HG03196 (cell line): ENCODE measurements at regions not wholly inside any gene's neighbourhood (a gene's known extent, or its start where the extent isn't known, plus 50 kb on each side); places are given as distances from the start of the nearest gene placed in this dataset.
"Not testable (repeated sequence)": the region's sequence is repeated elsewhere in the genome, so short reads cannot be mapped to it uniquely, and the experiment has no call there.

Experiments
- ATAC-seq: cut with Tn5 transposase; IDR thresholded peaks from one replicate; pipeline ENCODE4 v1.9.1; 2021; ENCODE audit not compliant: unreplicated experiment

DNA sequence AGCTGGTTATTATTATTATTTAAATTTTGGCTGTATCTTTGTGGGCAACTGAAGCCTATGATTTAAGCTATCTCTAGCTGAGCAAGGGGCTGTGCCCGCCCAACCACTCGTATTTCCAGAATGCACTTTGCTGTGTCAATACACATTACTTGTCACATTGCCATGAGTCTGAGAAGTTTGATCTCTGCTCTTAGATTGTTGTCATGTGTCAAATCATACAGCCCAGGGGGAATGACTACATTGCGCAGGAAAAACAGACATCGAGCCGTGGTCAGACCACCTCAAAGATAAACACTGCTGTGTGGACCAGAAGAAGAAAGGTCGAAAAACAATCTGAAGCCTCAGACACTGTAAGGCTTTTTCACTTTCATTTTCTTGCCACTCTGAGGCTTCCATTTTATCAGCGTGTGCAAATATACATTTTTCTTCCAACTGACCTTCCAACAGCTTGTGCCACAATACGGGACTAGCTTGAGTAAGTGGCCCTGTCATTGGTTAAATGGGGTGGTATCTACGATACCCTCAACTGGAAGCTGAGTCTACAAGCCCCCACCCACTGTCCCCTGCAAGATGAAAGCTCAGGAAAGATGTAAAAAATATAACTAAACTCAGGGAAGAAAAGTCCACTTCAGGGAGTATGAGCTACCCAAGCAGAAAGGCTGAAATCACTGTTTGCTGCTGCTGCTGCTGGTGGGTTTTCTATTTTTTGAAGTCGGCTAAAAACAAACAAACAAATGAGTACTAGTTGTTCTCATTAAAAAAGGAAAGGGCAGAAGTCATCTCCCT, 603.0 kb downstream of the BNC2 start:
- ATAC-seq: no peak

- no peak for ATAC-seq
Measured at GRCh38 chr9:16268067-16268881, 602.2 kb downstream of the BNC2 start.

DNA sequence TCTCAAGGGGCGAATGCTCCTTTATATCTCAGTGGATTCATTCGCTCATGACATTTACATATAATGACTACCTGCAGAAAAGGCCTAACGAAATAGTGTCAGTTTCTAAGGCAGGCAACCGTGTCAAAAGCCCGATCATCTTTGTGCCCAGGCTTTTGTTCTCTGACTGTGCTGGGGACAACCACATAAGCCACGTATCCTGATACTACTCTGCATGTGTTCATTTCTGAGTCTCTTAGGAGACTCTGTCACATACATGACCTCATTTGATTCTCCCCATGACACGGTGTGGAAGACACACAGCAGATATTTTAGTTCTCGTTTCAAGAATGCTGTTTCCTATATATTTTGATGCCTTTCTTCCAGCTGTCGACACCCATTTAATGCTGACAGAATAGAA, 598.5 kb downstream of the BNC2 start:
- no peak for ATAC-seq

DNA sequence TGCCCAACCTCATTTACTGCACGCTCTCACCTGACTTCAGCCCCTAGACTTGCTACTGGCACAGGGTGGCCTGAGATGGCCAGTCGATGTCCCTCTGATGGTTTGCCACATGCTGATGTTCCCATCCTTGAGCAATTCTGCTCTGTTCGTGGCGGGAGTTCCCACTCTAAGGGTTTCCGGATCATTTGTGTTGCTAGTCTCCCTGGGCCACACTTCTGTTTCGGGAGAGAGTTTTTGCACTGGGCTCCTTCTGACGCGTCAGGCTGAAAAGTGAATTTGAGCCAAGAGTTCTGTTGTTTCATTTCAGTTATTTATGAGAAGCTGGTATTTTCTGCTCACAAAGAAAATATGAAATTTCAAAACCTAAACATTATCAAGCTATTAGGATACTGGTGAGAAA, 597.7 kb downstream of the BNC2 start:
- no peak for ATAC-seq

DNA sequence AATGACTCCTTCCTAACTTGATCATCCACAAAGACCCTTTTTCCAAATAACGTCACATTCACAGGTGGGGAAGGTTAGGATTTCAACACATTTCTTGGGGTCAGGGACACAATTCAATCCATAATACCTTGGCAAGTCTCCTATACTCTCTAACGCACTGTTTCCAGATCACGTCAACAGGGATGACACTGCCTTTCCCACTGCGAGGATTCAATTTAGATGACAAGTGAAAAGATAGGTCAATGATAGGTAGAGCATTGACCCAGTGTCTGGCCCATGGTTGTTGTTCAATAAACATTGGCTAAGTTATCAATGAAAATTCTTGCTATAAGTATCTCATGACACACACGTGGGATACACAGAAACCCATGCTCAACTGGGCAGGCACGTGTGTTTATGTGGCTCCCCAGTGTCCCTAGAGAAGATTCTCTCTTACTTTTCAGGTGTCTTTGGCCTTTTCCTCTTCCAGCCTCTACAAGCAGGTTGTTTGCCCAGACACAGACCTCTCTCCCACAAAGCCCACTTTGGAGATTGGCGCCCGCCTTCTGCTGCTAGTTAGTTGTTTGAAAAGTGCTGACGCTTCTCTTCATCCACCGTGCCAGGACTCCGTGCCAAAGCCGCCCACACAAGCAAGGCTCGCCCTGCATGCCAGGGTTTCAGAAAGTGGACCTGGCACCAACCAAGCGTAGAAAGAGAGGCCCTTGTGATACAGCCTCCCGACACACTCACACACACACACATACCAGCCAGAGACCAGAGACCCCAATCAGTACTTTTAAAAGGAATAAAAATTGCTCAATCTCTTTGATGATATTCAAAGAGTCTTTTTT, 594.5 kb downstream of the BNC2 start:
- no peak for ATAC-seq

GRCh38 chr9:16276866-16277265, 593.6 kb downstream of the BNC2 start:
- ATAC-seq: no peak

DNA sequence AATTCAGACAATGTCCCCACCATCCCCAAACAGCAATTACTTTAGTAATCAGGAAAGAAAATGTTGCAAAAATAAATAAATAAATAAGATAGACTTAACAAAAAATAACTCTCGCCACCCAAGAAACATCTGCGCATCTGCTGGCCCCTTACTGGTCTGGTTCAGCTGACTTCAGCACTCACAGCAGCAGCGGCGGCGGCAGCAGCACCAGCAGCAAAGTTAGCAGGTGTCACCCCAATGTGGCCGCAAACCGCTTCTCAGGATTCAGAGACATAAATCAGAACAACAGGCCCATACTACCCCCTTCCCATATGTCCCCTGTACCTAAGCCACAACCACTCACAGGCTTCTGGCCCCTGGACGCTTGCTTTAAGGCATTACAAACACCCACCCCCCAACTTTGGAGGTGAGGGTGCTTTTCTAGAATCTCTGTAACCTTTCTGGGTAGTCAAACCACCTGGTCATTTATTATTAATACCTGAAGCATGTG, 593.0 kb downstream of the BNC2 start:
- ATAC-seq: no peak

DNA sequence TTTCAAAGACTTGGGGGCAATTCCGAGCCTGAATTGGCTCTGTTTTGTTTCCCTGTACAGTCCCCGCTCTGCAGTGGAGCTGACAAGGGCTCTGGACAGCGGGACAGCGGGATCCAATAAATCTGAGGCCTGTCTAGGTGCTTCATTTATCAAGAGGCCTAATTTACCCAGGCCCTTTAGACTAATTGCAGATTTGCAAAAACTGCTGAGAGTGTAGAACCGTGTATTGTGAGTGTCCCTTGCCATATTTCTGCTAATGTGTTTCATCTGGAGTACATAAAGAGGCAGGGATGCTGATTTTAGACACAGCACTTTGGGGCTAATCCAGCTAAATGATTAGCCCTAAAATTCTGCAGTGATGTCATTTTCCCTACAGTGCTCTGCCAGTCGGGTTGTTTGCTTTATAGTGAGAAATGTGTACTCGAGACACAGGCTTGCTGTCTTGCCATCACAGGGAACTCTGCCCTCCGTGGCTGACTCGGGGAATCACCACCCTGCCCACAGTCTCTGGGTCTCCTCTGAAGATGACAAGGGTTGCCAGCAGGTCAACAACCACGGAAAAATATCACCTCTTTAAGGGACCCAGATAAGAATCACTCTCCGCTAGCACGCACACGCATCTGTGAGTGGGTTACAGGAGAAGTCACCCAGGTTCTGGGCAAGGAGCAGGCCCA, 592.0 kb downstream of the BNC2 start:
- ATAC-seq: no peak

GRCh38 chr9:16281707-16282106, 588.8 kb downstream of the BNC2 start:
- no peak for ATAC-seq

GRCh38 chr9:16282216-16282615, 588.3 kb downstream of the BNC2 start:
- no peak for ATAC-seq

- no peak for ATAC-seq
Measured at GRCh38 chr9:16282718-16283117, 587.8 kb downstream of the BNC2 start.

DNA sequence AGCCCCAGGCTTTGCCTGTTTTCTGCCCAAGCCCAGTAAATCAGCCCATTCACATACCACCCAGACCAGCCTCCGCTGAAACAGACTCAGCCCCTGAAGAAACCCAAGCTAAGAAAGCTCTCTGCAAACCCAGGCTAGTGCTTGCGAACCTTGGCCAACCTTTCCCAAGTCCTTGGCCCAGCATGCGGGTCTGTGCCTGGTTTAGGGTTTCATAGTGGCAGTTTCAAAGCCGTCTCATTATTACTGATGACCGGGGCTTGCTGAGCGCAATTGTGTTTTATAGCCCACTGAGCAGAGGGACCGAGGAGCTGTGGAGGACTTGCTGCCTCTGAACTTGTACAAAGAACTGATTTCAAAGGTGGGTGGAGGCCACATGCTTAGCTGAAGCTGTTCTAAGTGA, 584.3 kb downstream of the BNC2 start:
- no peak for ATAC-seq

DNA sequence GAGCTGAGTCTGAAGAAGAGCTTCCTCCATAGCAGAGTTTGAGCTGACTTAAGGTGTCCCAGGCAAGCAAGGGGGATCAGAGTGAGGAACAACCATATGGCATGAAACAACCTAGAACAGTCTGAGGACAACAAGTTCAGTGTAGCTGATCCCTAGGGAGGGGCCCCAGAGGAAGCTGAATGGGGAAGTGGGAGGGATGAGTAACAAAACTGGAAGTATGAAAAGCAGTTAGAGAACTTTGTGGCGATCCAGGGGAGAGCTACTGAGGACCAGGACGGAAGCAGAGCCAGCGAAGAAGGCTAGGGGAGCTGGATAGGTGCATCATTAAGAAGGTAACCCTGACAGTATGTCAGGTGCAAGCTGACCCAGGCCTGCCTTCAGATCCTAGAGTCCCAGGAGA, 580.8 kb downstream of the BNC2 start:
- ATAC-seq: no peak

GRCh38 chr9:16290169-16290568, 580.3 kb downstream of the BNC2 start:
- ATAC-seq: no peak

- no peak for ATAC-seq
Measured at GRCh38 chr9:16291921-16292320, 578.5 kb downstream of the BNC2 start.

- no peak for ATAC-seq
Measured at GRCh38 chr9:16293610-16294009, 576.9 kb downstream of the BNC2 start.

GRCh38 chr9:16294133-16294770, 576.2 kb downstream of the BNC2 start:
- ATAC-seq: no peak

GRCh38 chr9:16294940-16295339, 575.5 kb downstream of the BNC2 start:
- ATAC-seq: not testable (repeated sequence)

GRCh38 chr9:16299368-16299767, 571.1 kb downstream of the BNC2 start:
- ATAC-seq: not testable (repeated sequence)

GRCh38 chr9:16303506-16303905, 567.0 kb downstream of the BNC2 start:
- ATAC-seq: no peak
